A673 (cell line): ENCODE measurements at regions not wholly inside any gene's neighbourhood (a gene's known extent, or its start where the extent isn't known, plus 50 kb on each side); places are given as distances from the start of the nearest gene placed in this dataset.

ENCODE experiments used
- BruUV-seq: library from RNA; stranded (reverse); fragments of 400-500 nt; replicated peaks from 2 replicates; lab custom pipeline; 2021; lab: Mats Ljungman, UMichigan
- CTCF ChIA-PET: fragments of 300-600 bp; sonication (Branson Sonifier 250); formaldehyde crosslinking; loops from one replicate; lab custom pipeline; 2022; ENCODE audit warnings: antibody characterized with exemption; lab: Charles Lee
- POLR2A ChIA-PET: fragments of 300-600 bp; sonication (Branson Sonifier 250); formaldehyde crosslinking; loops from one replicate; lab custom pipeline; 2022; ENCODE audit warnings: antibody characterized with exemption; ENCODE audit not compliant: low non-redundant PET; lab: Charles Lee
- DNase-seq: peaks from one replicate; pipeline ENCODE4 v3.0.0-alpha.2; 2015; ENCODE audit warnings: low spot score
- H3K27ac ChIP-seq: fragments of 200-600 bp; sonication (generic); 2 replicates; pipeline ENCODE4 v1.5.1; 2016; ENCODE audit warnings: mixed run types, low read depth, mild to moderate bottlenecking, mixed read lengths, antibody characterized with exemption, low read length; ENCODE audit not compliant: poor library complexity, severe bottlenecking
- H3K27me3 ChIP-seq: fragments of 200-600 bp; sonication (generic); replicated peaks from 2 replicates; pipeline ENCODE4 v1.6.1; 2017; ENCODE audit warnings: mixed run types, low read depth, mild to moderate bottlenecking, mixed read lengths, antibody characterized with exemption, low read length; ENCODE audit not compliant: insufficient read depth, poor library complexity
- H3K36me3 ChIP-seq: fragments of 200-600 bp; sonication (generic); 2 replicates; pipeline ENCODE4 v1.6.1; 2016; ENCODE audit warnings: mixed run types, mild to moderate bottlenecking, mixed read lengths, antibody characterized with exemption, low read length; ENCODE audit not compliant: insufficient read depth, poor library complexity, severe bottlenecking
- H3K4me1 ChIP-seq: fragments of 200-600 bp; sonication (generic); 2 replicates; pipeline ENCODE4 v1.6.1; 2017; ENCODE audit warnings: mixed run types, mild to moderate bottlenecking, mixed read lengths, antibody characterized with exemption, low read length; ENCODE audit not compliant: insufficient read depth, poor library complexity, severe bottlenecking
- H3K4me3 ChIP-seq: fragments of 200-600 bp; sonication (generic); 2 replicates; pipeline ENCODE4 v1.5.1; 2016; ENCODE audit warnings: low read depth, mixed run types, mild to moderate bottlenecking, mixed read lengths, low read length; ENCODE audit not compliant: poor library complexity, severe bottlenecking
- H3K9me3 ChIP-seq: fragments of 200-600 bp; sonication (generic); 2 replicates; pipeline ENCODE4 v1.6.1; 2016; ENCODE audit warnings: mixed run types, low read depth, mild to moderate bottlenecking, mixed read lengths, antibody characterized with exemption, low read length; ENCODE audit not compliant: poor library complexity, severe bottlenecking
- CTCF ChIP-seq: fragments of 300-800, 200-600 bp; sonication (generic); conservative IDR thresholded peaks from 2 replicates; pipeline ENCODE4 v1.5.1; 2017; ENCODE audit warnings: low read depth, mild to moderate bottlenecking, antibody characterized with exemption, low read length, moderate library complexity, mixed read lengths
- EZH2 ChIP-seq: fragments of 200-600 bp; sonication (generic); IDR thresholded peaks from 2 replicates; pipeline ENCODE4 v1.6.1; 2017; ENCODE audit warnings: borderline replicate concordance, low read depth, mild to moderate bottlenecking, mixed read lengths, antibody characterized with exemption, low read length; ENCODE audit not compliant: poor library complexity, severe bottlenecking
- intact Hi-C: fragments of 100-400 bp; cut with micrococcal nuclease; formaldehyde crosslinking; loops from one replicate; pipeline ENCODE4 v1.10.0; 2022; ENCODE audit not compliant: unreplicated experiment

DNA sequence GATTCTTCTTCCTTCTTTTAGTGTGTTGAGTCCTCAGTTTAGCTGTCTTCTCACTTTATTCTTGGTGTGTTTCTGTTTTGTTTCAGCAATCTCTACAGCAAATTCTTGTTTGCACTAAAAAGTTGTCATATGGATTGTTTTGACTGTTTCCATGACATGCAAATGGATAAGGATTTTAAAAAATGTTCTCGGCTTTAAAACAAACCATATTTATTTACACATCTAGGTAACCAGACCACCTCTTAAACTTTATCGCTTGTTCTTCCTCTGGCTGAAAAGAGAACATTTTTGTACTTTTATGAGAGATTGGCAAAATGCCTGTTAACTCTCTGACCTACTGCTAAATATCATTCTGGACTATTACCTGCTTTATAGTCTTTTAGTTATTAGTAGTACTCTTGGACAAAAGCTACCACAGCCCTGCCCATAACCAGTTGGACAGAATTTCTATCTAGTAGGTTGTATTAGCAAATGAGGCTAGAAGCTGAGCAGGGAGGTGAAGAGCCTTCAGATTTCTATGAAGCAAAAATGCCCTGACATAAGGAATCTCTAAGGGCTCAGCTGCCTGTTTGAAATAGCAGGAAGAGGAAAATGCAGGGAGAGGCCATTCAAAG is 268.3 kb downstream of the CD109 start:
- Histone ChIP-seq H3K4me3 (no peak overlapping the region), H3K4me1 (peaks cover 18% of the 10 kb centered on the region), H3K27ac (no peak overlapping the region), H3K9me3 (no peaks in the 10 kb centered on the region), H3K27me3 (no peaks in the 10 kb centered on the region), H3K36me3 (no peaks in the 10 kb centered on the region)
- DNase-seq: no peak
- POLR2A ChIA-PET: no interaction called here
- CTCF ChIA-PET: no interaction called here
- TF ChIP-seq EZH2 (no peak), CTCF (no peak)
- BruUV-seq: no TSS peak
- intact Hi-C loops: loop anchor here (10.0 kb wide), 1 partner anchor 440 kb away; no protein-coding TSS in a partner anchor

DNA sequence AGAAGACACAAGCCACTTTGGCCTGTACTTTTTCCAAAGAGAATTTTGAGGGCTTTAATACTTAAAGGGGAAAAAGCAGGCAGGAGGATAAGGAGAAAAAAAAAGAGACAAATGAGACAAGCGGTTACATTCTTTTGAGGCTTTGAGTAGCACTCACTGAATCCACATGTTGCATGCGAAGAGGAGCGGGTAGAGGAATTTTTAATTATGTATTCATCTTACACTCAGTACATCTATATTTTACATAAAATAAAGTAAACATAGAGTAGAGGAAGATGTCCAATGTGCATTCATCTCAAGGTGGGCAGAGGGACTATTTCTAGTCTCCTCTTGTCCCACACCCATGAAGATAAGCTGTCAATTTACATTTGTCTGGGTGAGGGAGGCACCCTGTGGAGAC is 266.9 kb downstream of the CD109 start:
- H3K27ac ChIP-seq: no peak overlapping the region
- no peak for DNase-seq
- intact Hi-C loops: loop anchor here (10.0 kb wide), 1 partner anchor 442 kb away; no protein-coding TSS in a partner anchor
- no TSS peak for BruUV-seq
- peaks cover 3% of the 10 kb centered on the region for H3K4me1 ChIP-seq
- TF ChIP-seq EZH2: no peak
- ChIA-PET POLR2A (no interaction called here), CTCF (no interaction called here)
- H3K36me3 ChIP-seq: no peaks in the 10 kb centered on the region
- no peak overlapping the region for H3K4me3 ChIP-seq
- no peaks in the 10 kb centered on the region for H3K9me3 ChIP-seq
- H3K27me3 ChIP-seq: no peaks in the 10 kb centered on the region

DNA sequence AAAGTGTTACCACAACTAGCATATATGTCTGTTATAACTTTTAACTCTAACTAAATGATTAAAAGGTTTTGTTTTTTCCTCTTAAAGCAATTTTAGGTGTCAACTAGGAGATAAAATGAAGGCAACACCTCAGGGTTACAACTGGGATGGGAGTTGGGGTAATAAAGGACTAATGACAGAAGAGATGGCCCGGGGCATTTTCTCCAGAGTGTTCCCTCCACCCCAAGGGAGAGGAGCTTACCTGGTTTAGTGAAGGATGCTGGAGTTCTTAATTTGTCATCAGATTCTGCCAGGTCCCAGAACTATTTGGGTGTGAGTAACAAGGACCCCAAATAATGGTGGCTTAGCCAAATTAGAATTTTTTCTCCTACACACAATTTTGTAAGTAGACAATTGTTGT is 260.3 kb downstream of the CD109 start:
- CTCF ChIA-PET: no interaction called here

More for the DNA sequence above, 260.3 kb downstream of the CD109 start:
- Histone ChIP-seq H3K4me3 (no peak overlapping the region), H3K27ac (no peak overlapping the region), H3K27me3 (no peaks in the 10 kb centered on the region), H3K36me3 (no peaks in the 10 kb centered on the region), H3K9me3 (no peaks in the 10 kb centered on the region), H3K4me1 (no peaks in the 10 kb centered on the region)
- BruUV-seq: no TSS peak
- TF ChIP-seq CTCF (no peak), EZH2 (no peak)
- intact Hi-C loops: no loop called here
- POLR2A ChIA-PET: no interaction called here
- DNase-seq: no peak
